H1 (cell line): ENCODE measurements at regions not wholly inside any gene's neighbourhood (a gene's known extent, or its start where the extent isn't known, plus 50 kb on each side); places are given as distances from the start of the nearest gene placed in this dataset.

ENCODE experiments used
- CTCF ChIA-PET: fragments of 300-600 bp; sonication (Branson Sonifier 250); formaldehyde crosslinking; loops from one replicate; lab custom pipeline; 2021; ENCODE audit not compliant: partially characterized antibody; lab: Charles Lee
- POLR2A ChIA-PET: fragments of 300-600 bp; sonication (Branson Sonifier 250); formaldehyde crosslinking; loops from one replicate; lab custom pipeline; 2021; ENCODE audit warnings: inconsistent platforms; ENCODE audit not compliant: partially characterized antibody; lab: Charles Lee
- DNase-seq, 2 experiments: peaks; one replicate each; pipeline versions ENCODE4 v3.0.0 to v3.0.0-alpha.2; 2010 to 2022; ENCODE audit warnings: low spot score in 2 of 2, low read depth in 1 of 2, mixed read lengths in 1 of 2
- FAIRE-seq: peaks from 2 replicates; lab custom pipeline; 2011; peaks lifted over from hg19 to GRCh38; lab: Jason Lieb, UNC
- H2AFZ ChIP-seq: 2 replicates; pipeline ENCODE4 v1.8.1; 2012; ENCODE audit warnings: low read length, inconsistent platforms
- H2AK5ac ChIP-seq: 2 replicates; pipeline ENCODE4 v1.6.1; 2013; ENCODE audit warnings: low read depth, low read length
- H2BK120ac ChIP-seq: replicated peaks from 2 replicates; pipeline ENCODE3; 2013; ENCODE audit warnings: low read depth, low read length, inconsistent platforms
- H2BK12ac ChIP-seq: 2 replicates; pipeline ENCODE4 v1.6.1; 2013; ENCODE audit warnings: low read depth, low read length
- H2BK15ac ChIP-seq: 2 replicates; pipeline ENCODE4 v1.6.1; 2013; ENCODE audit warnings: low read length
- H2BK20ac ChIP-seq: 2 replicates; pipeline ENCODE4 v1.6.1; 2013; ENCODE audit warnings: low read length
- H2BK5ac ChIP-seq: 2 replicates; pipeline ENCODE4 v1.6.1; 2013; ENCODE audit warnings: low read depth, low read length
- H3K14ac ChIP-seq: 2 replicates; pipeline ENCODE4 v1.6.1; 2013; ENCODE audit warnings: inconsistent platforms; ENCODE audit not compliant: insufficient read length
- H3K18ac ChIP-seq: 2 replicates; pipeline ENCODE4 v1.6.1; 2013; ENCODE audit warnings: low read length; ENCODE audit errors: extremely low read depth
- H3K23ac ChIP-seq: 2 replicates; pipeline ENCODE4 v1.6.1; 2013; ENCODE audit warnings: inconsistent platforms; ENCODE audit not compliant: insufficient read length
- H3K23me2 ChIP-seq: 2 replicates; pipeline ENCODE4 v1.6.1; 2013; ENCODE audit warnings: low read depth, low read length
- H3K27ac ChIP-seq: 2 replicates; pipeline ENCODE4 v1.6.1; 2011; ENCODE audit warnings: low read depth, low read length, inconsistent platforms
- H3K27me3 ChIP-seq, 4 experiments: replicated peaks in 1 of 4; 1 replicate in 1 of 4; 2 replicates in 3 of 4; pipeline versions ENCODE4 v1.6.1 to v1.8.1; 2011 to 2013; ENCODE audit warnings: low read length in 3 of 4, mild to moderate bottlenecking in 3 of 4, inconsistent platforms in 2 of 4, mixed read lengths in 2 of 4, moderate library complexity in 1 of 4; ENCODE audit not compliant: control insufficient read depth in 3 of 4, insufficient read depth in 3 of 4; ENCODE audit errors: extremely low read depth in 1 of 4
- H3K36me3 ChIP-seq, 4 experiments: 2 replicates each; pipeline versions ENCODE4 v1.6.1 to v1.8.1; 2011 to 2013; ENCODE audit warnings: mild to moderate bottlenecking in 4 of 4, low read length in 3 of 4, moderate library complexity in 2 of 4, control low read depth in 1 of 4, inconsistent platforms in 1 of 4; ENCODE audit not compliant: insufficient read depth in 4 of 4, control insufficient read depth in 2 of 4
- H3K4ac ChIP-seq: replicated peaks from 2 replicates; pipeline ENCODE3; 2013; ENCODE audit warnings: low read length, low read depth, mixed read lengths, inconsistent platforms; ENCODE audit not compliant: insufficient read length
- H3K4me1 ChIP-seq, 4 experiments: replicated peaks in 1 of 4; 1 replicate in 1 of 4; 2 replicates in 3 of 4; pipeline versions ENCODE4 v1.6.1 to v1.8.1; 2011 to 2013; ENCODE audit warnings: low read length in 3 of 4, inconsistent platforms in 2 of 4, mixed read lengths in 1 of 4; ENCODE audit not compliant: insufficient read depth in 4 of 4, control insufficient read depth in 3 of 4
- H3K4me2 ChIP-seq, 2 experiments: 2 replicates each; pipeline versions ENCODE4 v1.6.1 to v1.8.1; 2011 to 2013; ENCODE audit warnings: low read depth in 2 of 2, low read length in 2 of 2, control low read depth in 1 of 2, inconsistent platforms in 1 of 2, mild to moderate bottlenecking in 1 of 2; ENCODE audit not compliant: insufficient read depth in 1 of 2
- H3K4me3 ChIP-seq, 4 experiments: fragments of 200-600, 300-600 bp in 1 of 4; sonication (generic), shearing (Covaris generic), sonication (Bioruptor Twin) in 1 of 4; 2 replicates each; pipeline versions ENCODE4 v1.5.1 to v1.8.1; 2011 to 2016; ENCODE audit warnings: low read length in 4 of 4, low read depth in 3 of 4, control low read depth in 2 of 4, inconsistent platforms in 2 of 4, mild to moderate bottlenecking in 2 of 4, mixed read lengths in 1 of 4, moderate library complexity in 1 of 4; ENCODE audit not compliant: insufficient read depth in 2 of 4; ENCODE audit errors: extremely low read depth in 1 of 4
- H3K56ac ChIP-seq: replicated peaks from 2 replicates; pipeline ENCODE3; 2013; ENCODE audit warnings: low read depth, mild to moderate bottlenecking, mixed read lengths, low read length, inconsistent platforms; ENCODE audit not compliant: insufficient read length
- H3K79me1 ChIP-seq: 2 replicates; pipeline ENCODE4 v1.6.1; 2013; ENCODE audit warnings: low read depth, low read length, control low read depth
- H3K79me2 ChIP-seq, 2 experiments: 2 replicates each; pipeline versions ENCODE4 v1.6.1 to v1.8.1; 2012 to 2013; ENCODE audit warnings: low read length in 2 of 2, mild to moderate bottlenecking in 2 of 2, inconsistent platforms in 1 of 2; ENCODE audit not compliant: insufficient read depth in 2 of 2, control insufficient read depth in 1 of 2
- H3K9ac ChIP-seq, 4 experiments: replicated peaks in 1 of 4; 1 replicate in 1 of 4; 2 replicates in 3 of 4; pipeline versions ENCODE4 v1.6.1 to v1.8.1; 2011 to 2013; ENCODE audit warnings: low read depth in 3 of 4, low read length in 3 of 4, control low read depth in 2 of 4, mild to moderate bottlenecking in 2 of 4, moderate library complexity in 2 of 4, inconsistent platforms in 1 of 4; ENCODE audit errors: extremely low read depth in 1 of 4
- H3K9me3 ChIP-seq, 2 experiments: 2 replicates each; pipeline versions ENCODE4 v1.6.1 to v1.8.1; 2012 to 2013; ENCODE audit warnings: mild to moderate bottlenecking in 2 of 2, moderate library complexity in 2 of 2, control low read depth in 1 of 2, inconsistent platforms in 1 of 2, low read depth in 1 of 2, low read length in 1 of 2, mixed read lengths in 1 of 2; ENCODE audit not compliant: insufficient read depth in 2 of 2
- H4K20me1 ChIP-seq, 2 experiments: replicated peaks in 1 of 2; 2 replicates each; pipeline versions ENCODE3 to v1.8.1; 2011 to 2013; ENCODE audit warnings: inconsistent platforms in 2 of 2, low read length in 2 of 2, mild to moderate bottlenecking in 1 of 2; ENCODE audit not compliant: insufficient read depth in 2 of 2, control insufficient read depth in 1 of 2
- H4K5ac ChIP-seq: 2 replicates; pipeline ENCODE4 v1.6.1; 2013; ENCODE audit warnings: low read length, low read depth, mixed read lengths, inconsistent platforms; ENCODE audit not compliant: insufficient read length
- H4K8ac ChIP-seq: 2 replicates; pipeline ENCODE4 v1.8.0; 2013; ENCODE audit warnings: mild to moderate bottlenecking, moderate library complexity, low read length, inconsistent platforms; ENCODE audit not compliant: insufficient read depth; ENCODE audit errors: extremely low read depth
- H4K91ac ChIP-seq: replicated peaks from 2 replicates; pipeline ENCODE3; 2013; ENCODE audit warnings: low read length, mixed read lengths, inconsistent platforms; ENCODE audit not compliant: insufficient read length
- CTCF ChIP-seq, 3 experiments: IDR thresholded peaks; 1 replicate in 2 of 3; 2 replicates in 1 of 3; pipeline versions ENCODE4 v1.5.1 to v1.6.1; 2011; ENCODE audit warnings: low read length in 3 of 3, mild to moderate bottlenecking in 3 of 3, inconsistent platforms in 2 of 3, low read depth in 1 of 3, moderate library complexity in 1 of 3; ENCODE audit not compliant: insufficient read depth in 1 of 3; ENCODE audit errors: control extremely low read depth in 1 of 3
- KDM1A ChIP-seq: fragments of 200-600, 300-600 bp; sonication (generic); IDR thresholded peaks from 2 replicates; pipeline ENCODE4 v1.7.1; 2016; ENCODE audit warnings: mild to moderate bottlenecking, low read length, borderline replicate concordance
- NRF1 ChIP-seq: IDR thresholded peaks from 2 replicates; pipeline ENCODE4 v1.6.1; 2011; ENCODE audit warnings: mild to moderate bottlenecking, low read depth, low read length, improper control_type of control experiment
- RAD21 ChIP-seq, 2 experiments: IDR thresholded peaks in 1 of 2; conservative IDR thresholded peaks in 1 of 2; 2 replicates each; pipeline ENCODE4 v1.6.1; 2011; ENCODE audit warnings: low read depth in 2 of 2, low read length in 2 of 2, improper control_type of control experiment in 1 of 2, inconsistent platforms in 1 of 2, mild to moderate bottlenecking in 1 of 2, moderate library complexity in 1 of 2
- SP1 ChIP-seq: IDR thresholded peaks from 2 replicates; pipeline ENCODE4 v1.6.1; 2011; ENCODE audit warnings: low read depth, low read length
- TBP ChIP-seq: IDR thresholded peaks from 2 replicates; pipeline ENCODE4 v1.6.1; 2011; ENCODE audit warnings: low read depth, low read length, improper control_type of control experiment
- TCF12 ChIP-seq: IDR thresholded peaks from 2 replicates; pipeline ENCODE4 v1.6.1; 2011; ENCODE audit warnings: low read depth, mild to moderate bottlenecking, low read length
- ZNF274 ChIP-seq: IDR thresholded peaks from 2 replicates; pipeline ENCODE4 v1.7.0; 2012; ENCODE audit warnings: low read length, borderline replicate concordance; ENCODE audit errors: extremely low read depth
- WGBS, 2 experiments: shearing (Covaris generic) in 1 of 2; methylation state at CpG; one replicate each; pipeline versions ENCODE4 v1.1.6 to v1.1.7; 2013 to 2015; ENCODE audit warnings: low lambda C conversion rate in 2 of 2, mixed read lengths in 2 of 2, inconsistent platforms in 1 of 2, low coverage in 1 of 2, missing lambda C conversion rate in 1 of 2; ENCODE audit not compliant: insufficient replicate concordance in 2 of 2, insufficient coverage in 1 of 2, insufficient read length in 1 of 2; ENCODE audit errors: extremely low coverage in 1 of 2, missing lambda C conversion rate in 1 of 2; 5-methylcytosine and 5-hydroxymethylcytosine counted together

GRCh38 chr2:128451084-128452023, 132.7 kb upstream of the HS6ST1 start:
- no peak overlapping the region for H2AK5ac ChIP-seq
- no peak overlapping the region for H3K27ac ChIP-seq
- H3K9ac ChIP-seq, result no peak overlapping the region
- DNase-seq (peak in 1 of 2 experiments; percentile 37), FAIRE-seq (no peak)
- H4K91ac ChIP-seq, result no peak overlapping the region
- H2BK15ac ChIP-seq, result peak overlapping the region; percentile 65; the same call in 1 of the 2 replicates
- H2BK120ac ChIP-seq, result no peak overlapping the region
- peak overlapping the region; percentile 71; the same call in 1 of the 2 replicates for H2BK12ac ChIP-seq
- no peaks in the 10 kb centered on the region for H3K36me3 ChIP-seq
- H2BK20ac ChIP-seq, result no peak overlapping the region
- H3K23ac ChIP-seq, result no peak overlapping the region
- H3K14ac ChIP-seq, result no peak overlapping the region
- H3K23me2 ChIP-seq, result peaks cover 4% of the 10 kb centered on the region; the same call in 1 of the 2 replicates
- no peak overlapping the region for H4K5ac ChIP-seq
- H4K20me1 ChIP-seq, result no peaks in the 10 kb centered on the region
- no peaks in the 10 kb centered on the region; a peak in 1 of 7 replicates for H3K27me3 ChIP-seq
- peak overlapping the region; percentile 59; the same call in 1 of the 2 replicates for H4K8ac ChIP-seq
- no peak overlapping the region for H3K4ac ChIP-seq
- POLR2A ChIA-PET, result no interaction called here
- H3K79me1 ChIP-seq, result no peaks in the 10 kb centered on the region
- WGBS, 2 experiments, result 90% methylated on average over 15 of the region's 15 CpGs; no CpG with 5 or more reads in 1 of the 2 experiments
- H3K4me3 ChIP-seq, result no peak overlapping the region
- H3K18ac ChIP-seq, result no peak overlapping the region; the same call in 1 of the 2 replicates
- H3K4me1 ChIP-seq, result no peaks in the 10 kb centered on the region; a peak in 1 of 7 replicates
- no peak overlapping the region for H3K56ac ChIP-seq
- CTCF ChIA-PET, result interaction anchor here (0.9 to 1.5 kb wide), 2 partner anchors 8 to 16 kb away, joined by 3 read pairs; no protein-coding TSS in a partner anchor
- no peak overlapping the region for H3K4me2 ChIP-seq
- H2BK5ac ChIP-seq, result no peak overlapping the region; the same call in 1 of the 2 replicates
- H3K79me2 ChIP-seq, result no peaks in the 10 kb centered on the region
- H3K9me3 ChIP-seq, result no peaks in the 10 kb centered on the region
- no peak overlapping the region for H2AFZ ChIP-seq
- TF ChIP-seq TCF12, result no peak
- no peak for TF ChIP-seq KDM1A
- TF ChIP-seq SP1, result no peak
- no peak for TF ChIP-seq NRF1
- TF ChIP-seq ZNF274, result no peak
- peak in 1 of 3 experiments; percentile 2; a peak in 1 of 4 replicates for TF ChIP-seq CTCF (IDR thresholded peaks at IDR 0.05; ENCODE audit: control extremely low read depth in 1 of 3, insufficient read depth in 1 of 3, low read depth in 1 of 3, low read length in 3 of 3)
- TF ChIP-seq TBP, result no peak
- 0 out of 4 replicates have a peak, but pooled peaks of 1 of the 2 experiments have one; percentile 4 for TF ChIP-seq RAD21 (IDR thresholded peaks at IDR 0.05 in 1 of 2, conservative IDR thresholded peaks at IDR 0.05 in 1 of 2; ENCODE audit: low read depth in 2 of 2, low read length in 2 of 2)
